D721Med (cell line): ENCODE measurements at regions not wholly inside any gene's neighbourhood (a gene's known extent, or its start where the extent isn't known, plus 50 kb on each side); places are given as distances from the start of the nearest gene placed in this dataset.

ENCODE experiments used
- DNase-seq: peaks from one replicate; pipeline ENCODE4 v3.0.0; 2011; ENCODE audit warnings: low spot score; ENCODE audit not compliant: insufficient read length
- FAIRE-seq: peaks from 2 replicates; lab custom pipeline; 2011; peaks lifted over from hg19 to GRCh38; lab: Jason Lieb, UNC
- TF ChIP-seq, protein P1 (sequence below): IDR thresholded peaks from 2 replicates; pipeline ENCODE4 v1.5.1; 2012; ENCODE audit warnings: mild to moderate bottlenecking, control low read depth; ENCODE audit not compliant: insufficient read depth; ENCODE audit errors: missing control alignments

DNA sequence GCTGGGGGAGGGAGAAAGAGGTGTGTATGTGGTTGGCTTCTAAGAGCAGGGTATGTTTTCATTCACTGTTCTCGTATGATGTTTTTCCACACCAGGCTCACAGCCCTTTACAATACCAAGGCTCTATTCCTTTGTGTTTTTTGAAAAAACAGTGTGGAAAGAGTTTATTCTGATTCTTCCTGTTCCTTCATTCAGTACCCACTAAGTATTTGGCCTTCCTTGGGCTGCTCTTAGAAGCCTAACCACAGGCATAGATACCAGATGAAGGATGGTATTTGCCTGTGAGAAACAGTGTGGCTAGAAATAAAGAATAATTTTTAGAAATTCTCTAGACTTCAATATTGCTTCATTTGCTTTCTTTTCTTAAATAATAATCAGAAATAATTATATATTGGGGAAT is 518.0 kb upstream of the DIPK2B start:
- TF ChIP-seq, protein P1, sequence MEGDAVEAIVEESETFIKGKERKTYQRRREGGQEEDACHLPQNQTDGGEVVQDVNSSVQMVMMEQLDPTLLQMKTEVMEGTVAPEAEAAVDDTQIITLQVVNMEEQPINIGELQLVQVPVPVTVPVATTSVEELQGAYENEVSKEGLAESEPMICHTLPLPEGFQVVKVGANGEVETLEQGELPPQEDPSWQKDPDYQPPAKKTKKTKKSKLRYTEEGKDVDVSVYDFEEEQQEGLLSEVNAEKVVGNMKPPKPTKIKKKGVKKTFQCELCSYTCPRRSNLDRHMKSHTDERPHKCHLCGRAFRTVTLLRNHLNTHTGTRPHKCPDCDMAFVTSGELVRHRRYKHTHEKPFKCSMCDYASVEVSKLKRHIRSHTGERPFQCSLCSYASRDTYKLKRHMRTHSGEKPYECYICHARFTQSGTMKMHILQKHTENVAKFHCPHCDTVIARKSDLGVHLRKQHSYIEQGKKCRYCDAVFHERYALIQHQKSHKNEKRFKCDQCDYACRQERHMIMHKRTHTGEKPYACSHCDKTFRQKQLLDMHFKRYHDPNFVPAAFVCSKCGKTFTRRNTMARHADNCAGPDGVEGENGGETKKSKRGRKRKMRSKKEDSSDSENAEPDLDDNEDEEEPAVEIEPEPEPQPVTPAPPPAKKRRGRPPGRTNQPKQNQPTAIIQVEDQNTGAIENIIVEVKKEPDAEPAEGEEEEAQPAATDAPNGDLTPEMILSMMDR: no peak
- DNase-seq: no peak
- no peak for FAIRE-seq

DNA sequence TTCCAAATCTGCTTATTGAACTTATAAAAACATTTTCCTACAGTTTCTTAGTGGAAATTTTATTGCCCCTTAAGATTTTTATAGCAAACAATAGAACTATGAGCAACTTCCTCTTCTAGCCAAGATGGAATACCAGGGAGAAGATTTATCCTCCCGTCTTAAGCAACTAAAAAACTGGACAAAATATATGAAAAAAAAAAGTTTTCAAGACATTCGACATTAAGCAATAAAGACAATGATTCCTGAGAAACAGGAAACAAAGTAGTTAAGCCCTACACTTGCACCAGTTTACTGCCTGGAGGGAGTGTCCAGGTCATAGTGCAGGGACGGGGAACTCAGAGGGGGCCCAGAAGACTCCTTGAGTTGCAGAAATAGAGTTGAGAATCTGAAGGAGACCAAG is 516.1 kb upstream of the DIPK2B start:
- TF ChIP-seq, protein P1: no peak
- no peak for DNase-seq

DNA sequence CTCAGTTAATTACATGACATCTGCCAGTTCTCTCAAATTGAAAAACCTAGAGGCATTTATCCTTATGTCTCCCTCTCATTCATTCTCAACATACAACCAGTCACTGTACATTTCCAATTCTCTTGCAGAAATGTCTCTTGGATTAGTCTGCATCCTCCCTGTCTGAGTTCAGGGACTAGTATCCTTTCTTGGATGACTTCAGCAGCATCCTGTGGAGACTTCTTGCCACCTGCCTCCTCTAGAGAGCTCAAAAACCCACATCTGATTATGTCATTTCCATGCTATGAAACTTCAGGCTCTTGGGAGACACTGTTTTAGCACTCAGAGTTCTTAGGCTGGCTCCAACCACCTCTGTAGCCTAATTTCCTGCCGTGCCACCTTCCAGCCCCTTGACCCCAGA is 515.1 kb upstream of the DIPK2B start:
- no peak for FAIRE-seq
- TF ChIP-seq, protein P1: no peak
- DNase-seq: no peak

More for the DNA sequence above, 516.1 kb upstream of the DIPK2B start:
- FAIRE-seq: no peak

DNA sequence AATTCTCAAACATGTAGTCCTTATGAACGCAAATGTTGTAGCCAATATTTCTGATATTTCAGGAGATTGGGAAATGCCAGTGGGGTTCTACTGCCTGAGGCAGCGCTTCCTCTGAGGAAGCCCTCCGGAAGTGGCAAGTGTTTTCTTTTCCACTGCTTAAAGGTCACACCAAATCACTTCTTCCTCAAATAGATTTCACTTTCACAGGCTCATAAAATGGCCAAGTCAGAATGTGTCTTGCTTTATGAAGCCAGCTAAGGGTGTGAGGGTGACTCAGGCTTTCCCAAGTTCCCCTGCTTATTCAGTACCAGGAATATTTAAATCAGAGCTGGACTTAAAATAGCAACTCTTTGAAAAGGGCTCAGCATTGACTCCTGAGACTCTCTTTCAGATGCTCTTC is 514.2 kb upstream of the DIPK2B start:
- no peak for FAIRE-seq
- TF ChIP-seq, protein P1: no peak
- DNase-seq: no peak

DNA sequence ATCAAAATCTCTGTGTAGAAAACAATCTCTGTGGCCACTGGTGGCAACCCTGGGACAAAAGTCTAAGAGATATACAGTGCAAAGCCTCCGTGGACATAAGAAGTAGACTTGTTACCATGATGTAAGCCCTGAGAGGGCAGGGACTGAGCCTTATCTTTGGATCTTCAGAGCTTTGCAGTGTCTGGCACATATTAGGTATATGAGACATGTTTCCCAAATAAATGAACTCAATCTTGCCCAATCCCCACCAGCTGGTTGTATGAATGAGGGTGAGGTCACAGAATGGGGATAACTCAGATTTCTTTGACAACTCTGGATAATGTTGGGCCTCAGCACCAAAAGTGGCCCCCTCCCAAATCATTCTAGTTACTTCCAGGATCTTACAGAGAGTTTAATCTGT is 511.4 kb upstream of the DIPK2B start:
- DNase-seq (no peak), FAIRE-seq (no peak)
- TF ChIP-seq, protein P1: no peak

DNA sequence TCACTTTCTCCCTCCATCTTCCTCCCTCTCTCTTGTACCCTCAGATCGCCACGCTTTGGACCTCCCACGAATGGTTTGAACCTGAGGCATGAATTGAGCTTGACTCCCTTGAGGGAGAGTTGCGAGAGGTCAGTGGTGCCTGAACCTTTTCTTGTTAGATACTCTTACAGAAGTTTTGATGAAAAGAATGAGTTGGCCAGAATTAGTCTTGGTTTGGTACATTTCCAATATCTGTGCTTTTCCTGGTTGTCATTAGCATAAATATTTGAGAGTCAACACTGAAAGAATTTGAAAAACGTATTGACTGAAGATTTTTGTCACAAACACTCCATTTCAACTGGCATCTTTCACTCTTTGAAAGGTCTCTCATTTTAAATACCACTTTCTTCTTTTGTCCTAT is 510.6 kb upstream of the DIPK2B start:
- FAIRE-seq (no peak), DNase-seq (no peak)
- TF ChIP-seq, protein P1: no peak

DNA sequence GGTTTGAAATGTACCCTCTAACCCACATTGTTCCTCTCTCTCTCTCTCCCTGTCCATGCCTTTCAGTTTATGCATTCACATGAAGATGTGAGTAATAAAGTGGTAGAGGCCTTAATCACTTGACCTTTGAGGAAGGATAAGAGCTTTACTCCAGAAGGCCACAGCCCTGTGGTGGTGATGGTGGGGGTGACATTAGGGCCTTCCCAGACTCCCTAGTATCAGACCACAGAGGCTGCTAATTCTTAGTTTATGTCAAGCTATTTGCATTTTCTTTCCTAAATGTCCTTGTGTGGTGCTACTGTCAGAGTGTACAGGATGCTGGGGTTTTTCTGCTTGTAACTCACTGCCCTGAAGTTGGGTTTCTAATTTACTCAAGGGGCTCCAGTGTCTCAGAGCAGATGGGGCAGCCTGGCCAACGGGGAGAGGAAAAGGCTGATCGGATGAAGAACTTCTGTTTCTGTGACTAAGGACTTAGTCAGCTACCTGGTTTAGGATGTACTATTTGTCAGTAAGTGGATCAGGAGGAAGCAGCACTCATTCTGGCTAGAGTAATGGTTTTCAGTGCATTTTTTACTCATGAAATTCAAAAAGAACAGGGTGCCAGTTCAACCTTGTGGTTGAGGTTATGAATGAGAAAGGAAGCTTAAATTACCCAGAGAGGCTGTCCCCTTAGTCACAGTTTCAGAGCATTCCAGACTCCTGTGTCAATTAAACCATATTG is 509.6 kb upstream of the DIPK2B start:
- no peak for DNase-seq
- TF ChIP-seq, protein P1: no peak

More for the DNA sequence above, 509.6 kb upstream of the DIPK2B start:
- FAIRE-seq: no peak
